Small intestine (tissue), 7 donors: ENCODE measurements at regions not wholly inside any gene's neighbourhood (a gene's known extent, or its start where the extent isn't known, plus 50 kb on each side); places are given as distances from the start of the nearest gene placed in this dataset.

ENCODE experiments used
- DNase-seq, 2 donors: peaks; one replicate each; pipeline versions ENCODE4 v3.0.0 to v3.0.0-alpha.2; 2013
- FAIRE-seq: peaks from 2 replicates; lab custom pipeline; 2012; peaks lifted over from hg19 to GRCh38; lab: Jason Lieb, UNC
- H3K27ac ChIP-seq, 3 donors: one replicate each; pipeline ENCODE4 v1.5.1; 2013; ENCODE audit warnings: low read length in 2 of 3, mild to moderate bottlenecking in 2 of 3, control low read depth in 1 of 3, inconsistent platforms in 1 of 3, low read depth in 1 of 3, moderate library complexity in 1 of 3
- H3K27me3 ChIP-seq, 3 donors: one replicate each; pipeline ENCODE4 v1.6.1; 2013; ENCODE audit warnings: low read length in 3 of 3, inconsistent platforms in 1 of 3; ENCODE audit not compliant: control insufficient read depth in 3 of 3, insufficient read depth in 3 of 3
- H3K36me3 ChIP-seq, 3 donors: one replicate each; pipeline ENCODE4 v1.6.1; 2013; ENCODE audit warnings: low read length in 3 of 3, inconsistent platforms in 1 of 3, low read depth in 1 of 3, mild to moderate bottlenecking in 1 of 3, moderate library complexity in 1 of 3; ENCODE audit not compliant: control insufficient read depth in 3 of 3, insufficient read depth in 2 of 3
- H3K4me1 ChIP-seq, 3 donors: one replicate each; pipeline ENCODE4 v1.6.1; 2013; ENCODE audit warnings: low read length in 2 of 3, inconsistent platforms in 1 of 3, low read depth in 1 of 3, mild to moderate bottlenecking in 1 of 3, moderate library complexity in 1 of 3; ENCODE audit not compliant: control insufficient read depth in 3 of 3, insufficient read depth in 2 of 3
- H3K4me3 ChIP-seq, 3 donors: one replicate each; pipeline ENCODE4 v1.5.1; 2013; ENCODE audit warnings: low read length in 3 of 3, control low read depth in 1 of 3, inconsistent platforms in 1 of 3, low read depth in 1 of 3, mild to moderate bottlenecking in 1 of 3, moderate library complexity in 1 of 3
- H3K9me3 ChIP-seq, 2 donors: one replicate each; pipeline ENCODE4 v1.6.1; 2013; ENCODE audit warnings: low read depth in 1 of 2, low read length in 1 of 2; ENCODE audit not compliant: control insufficient read depth in 2 of 2, insufficient read depth in 1 of 2
- WGBS, 3 donors: extraction: QIAGEN DNeasy Blood & Tissue Kit; methylation state at CpG; one replicate each; pipeline ENCODE4 v1.1.7; 2013; 5-methylcytosine and 5-hydroxymethylcytosine counted together
- donor health status: healthy with polysubstance abuse.
- donor health status: control.
- donor health status: control.
- donor health status: Bipolar disorder and iron deficiency.
- donor health status: healthy.

- Histone ChIP-seq H3K4me3 (no peak overlapping the region), H3K4me1 (peaks cover 0 to 4% (median 0%) of the 10 kb centered on the region in 3 donors)
- DNase-seq = no peak
Measured at GRCh38 chr20:40294175-40294574, 394.9 kb downstream of the MAFB start.

GRCh38 chr20:40293740-40294139 is 395.3 kb downstream of the MAFB start:
- Histone ChIP-seq H3K27ac (no peak overlapping the region), H3K4me3 (no peak overlapping the region), H3K27me3 (no peaks in the 10 kb centered on the region), H3K36me3 (no peaks in the 10 kb centered on the region), H3K9me3 (no peaks in the 10 kb centered on the region), H3K4me1 (peaks cover 0 to 4% (median 0%) of the 10 kb centered on the region in 3 donors)
- 29 to 59% (median 41%) methylated on average over 1 of the region's 1 CpG for WGBS, 3 donors
- DNase-seq (no peak), FAIRE-seq (no peak)

More at GRCh38 chr20:40294175-40294574, 394.9 kb downstream of the MAFB start:
- no peak for FAIRE-seq
- H3K27me3 ChIP-seq = no peaks in the 10 kb centered on the region
- 50 to 65% (median 59%) methylated on average over 6 of the region's 6 CpGs for WGBS, 3 donors
- H3K27ac ChIP-seq = no peak overlapping the region
- H3K9me3 ChIP-seq = no peaks in the 10 kb centered on the region
- no peaks in the 10 kb centered on the region for H3K36me3 ChIP-seq

GRCh38 chr20:40291493-40292135 is 397.4 kb downstream of the MAFB start:
- peaks cover 0 to 4% (median 4%) of the 10 kb centered on the region in 3 donors for H3K4me1 ChIP-seq
- FAIRE-seq (no peak), DNase-seq (no peak)
- no peaks in the 10 kb centered on the region for H3K36me3 ChIP-seq
- H3K27ac ChIP-seq = no peak overlapping the region
- no peaks in the 10 kb centered on the region for H3K9me3 ChIP-seq
- 83 to 95% (median 90%) methylated on average over 2 of the region's 2 CpGs for WGBS, 3 donors
- no peak overlapping the region for H3K4me3 ChIP-seq
- peaks cover 0 to 3% (median 0%) of the 10 kb centered on the region in 3 donors for H3K27me3 ChIP-seq

GRCh38 chr20:40287683-40288082 is 401.4 kb downstream of the MAFB start:
- WGBS, 3 donors = 26 to 66% (median 33%) methylated on average over 2 of the region's 2 CpGs
- no peaks in the 10 kb centered on the region for H3K36me3 ChIP-seq
- no peak overlapping the region for H3K4me3 ChIP-seq
- FAIRE-seq = no peak
- H3K27me3 ChIP-seq = peaks cover 0 to 3% (median 0%) of the 10 kb centered on the region in 3 donors
- no peak overlapping the region for H3K27ac ChIP-seq
- no peaks in the 10 kb centered on the region for H3K9me3 ChIP-seq
- peaks cover 0 to 6% (median 0%) of the 10 kb centered on the region in 3 donors for H3K4me1 ChIP-seq
- DNase-seq = peak in 1 of 2 donors; percentile 49

GRCh38 chr20:40286975-40287531 is 402.0 kb downstream of the MAFB start:
- peak overlapping the region in 1 of 3 donors; percentile 68 for H3K27ac ChIP-seq
- H3K27me3 ChIP-seq = peaks cover 0 to 3% (median 0%) of the 10 kb centered on the region in 3 donors
- WGBS, 3 donors = 8 to 50% (median 36%) methylated on average over 10 of the region's 10 CpGs
- H3K9me3 ChIP-seq = no peaks in the 10 kb centered on the region
- no peaks in the 10 kb centered on the region for H3K36me3 ChIP-seq
- peaks cover 0 to 6% (median 0%) of the 10 kb centered on the region in 3 donors for H3K4me1 ChIP-seq
- H3K4me3 ChIP-seq = no peak overlapping the region
- no peak for FAIRE-seq
- peak in 1 of 2 donors; percentile 61 for DNase-seq

GRCh38 chr20:40284611-40285010 is 404.4 kb downstream of the MAFB start:
- Histone ChIP-seq H3K27ac (no peak overlapping the region), H3K27me3 (peaks cover 0 to 3% (median 0%) of the 10 kb centered on the region in 3 donors), H3K36me3 (no peaks in the 10 kb centered on the region), H3K4me3 (no peak overlapping the region), H3K4me1 (peaks cover 0 to 6% (median 0%) of the 10 kb centered on the region in 3 donors), H3K9me3 (no peaks in the 10 kb centered on the region)
- 16 to 74% (median 40%) methylated on average over 2 of the region's 2 CpGs for WGBS, 3 donors
- FAIRE-seq (no peak), DNase-seq (peak in 1 of 2 donors; percentile 64)

GRCh38 chr20:40283689-40284088 is 405.3 kb downstream of the MAFB start:
- FAIRE-seq (no peak), DNase-seq (peak in 1 of 2 donors; percentile 29)
- WGBS, 3 donors = 27 to 82% (median 52%) methylated on average over 1 of the region's 1 CpG
- H3K27me3 ChIP-seq = peaks cover 0 to 3% (median 0%) of the 10 kb centered on the region in 3 donors
- no peak overlapping the region for H3K27ac ChIP-seq
- no peaks in the 10 kb centered on the region for H3K36me3 ChIP-seq
- H3K4me3 ChIP-seq = no peak overlapping the region
- H3K4me1 ChIP-seq = peaks cover 0 to 6% (median 0%) of the 10 kb centered on the region in 3 donors
- H3K9me3 ChIP-seq = no peaks in the 10 kb centered on the region

GRCh38 chr20:40282941-40283340 is 406.1 kb downstream of the MAFB start:
- FAIRE-seq = no peak

More at GRCh38 chr20:40282941-40283340, 406.1 kb downstream of the MAFB start:
- Histone ChIP-seq H3K4me3 (no peak overlapping the region), H3K27me3 (peaks cover 0 to 3% (median 0%) of the 10 kb centered on the region in 3 donors), H3K9me3 (no peaks in the 10 kb centered on the region), H3K27ac (no peak overlapping the region), H3K4me1 (peaks cover 0 to 6% (median 0%) of the 10 kb centered on the region in 3 donors), H3K36me3 (no peaks in the 10 kb centered on the region)
- DNase-seq = no peak
- 79 to 92% (median 88%) methylated on average over 2 of the region's 2 CpGs for WGBS, 3 donors
